Stimulated activated CD4-positive, alpha-beta T cell treated with anti-CD3 and anti-CD28 coated beads, Interleukin-2, amount 100 ng/mL, for 24 hours (primary cell): ENCODE measurements at regions not wholly inside any gene's neighbourhood (a gene's known extent, or its start where the extent isn't known, plus 50 kb on each side); places are given as distances from the start of the nearest gene placed in this dataset.
"Not testable (repeated sequence)": the region's sequence is repeated elsewhere in the genome, so short reads cannot be mapped to it uniquely, and the experiment has no call there.

Experiments used
- DNase-seq, 2 donors: peaks; one replicate each; pipeline ENCODE4 v3.0.0-alpha.2; 2020

GRCh38 chr9:73219985-73220626 is 68.4 kb downstream of the ANXA1 start:
- peak; percentile 26 to 30 for DNase-seq

- no peak for DNase-seq
These were observed 71.9 kb downstream of the ANXA1 start for GRCh38 chr9:73223594-73223993.

- DNase-seq, result no peak
These were observed 77.9 kb downstream of the ANXA1 start for GRCh38 chr9:73229543-73229942.

- DNase-seq, result no peak
These were observed 78.6 kb downstream of the ANXA1 start for GRCh38 chr9:73230251-73230650.

- no peak for DNase-seq
These were observed 79.5 kb downstream of the ANXA1 start for GRCh38 chr9:73231203-73231602.

- no peak for DNase-seq
These were observed 81.8 kb downstream of the ANXA1 start for GRCh38 chr9:73233359-73234007.

- DNase-seq, result no peak
These were observed 82.3 kb downstream of the ANXA1 start for GRCh38 chr9:73234008-73234360.

- DNase-seq, result no peak
These were observed 85.5 kb downstream of the ANXA1 start for GRCh38 chr9:73237140-73237539.

- DNase-seq, result no peak
These were observed 88.1 kb downstream of the ANXA1 start for GRCh38 chr9:73239570-73240265.

GRCh38 chr9:73243078-73243477 is 91.4 kb downstream of the ANXA1 start:
- no peak for DNase-seq

- no peak for DNase-seq
These were observed 107.5 kb downstream of the ANXA1 start for GRCh38 chr9:73259086-73259696.

GRCh38 chr9:73260506-73260905 is 108.8 kb downstream of the ANXA1 start:
- no peak for DNase-seq

GRCh38 chr9:73264631-73265030 is 113.0 kb downstream of the ANXA1 start:
- DNase-seq, result no peak

- DNase-seq, result no peak
These were observed 114.2 kb downstream of the ANXA1 start for GRCh38 chr9:73265876-73266275.

- no peak for DNase-seq
These were observed 117.9 kb downstream of the ANXA1 start for GRCh38 chr9:73269430-73270101.

GRCh38 chr9:73270967-73271721 is 119.5 kb downstream of the ANXA1 start:
- no peak for DNase-seq

- no peak for DNase-seq
These were observed 128.4 kb downstream of the ANXA1 start for GRCh38 chr9:73280113-73280512.

GRCh38 chr9:73284377-73284776 is 132.7 kb downstream of the ANXA1 start:
- DNase-seq, result no peak

- DNase-seq, result no peak
These were observed 142.7 kb downstream of the ANXA1 start for GRCh38 chr9:73294336-73294735.

- DNase-seq, result no peak
These were observed 174.3 kb downstream of the ANXA1 start for GRCh38 chr9:73325983-73326382.

- no peak for DNase-seq
These were observed 175.5 kb downstream of the ANXA1 start for GRCh38 chr9:73327149-73327548.

- not testable (repeated sequence) for DNase-seq
These were observed 185.5 kb downstream of the ANXA1 start for GRCh38 chr9:73337182-73337581.

GRCh38 chr9:73344060-73344459 is 192.4 kb downstream of the ANXA1 start:
- no peak for DNase-seq
